GM12864 (cell line): ENCODE measurements at regions not wholly inside any gene's neighbourhood (a gene's known extent, or its start where the extent isn't known, plus 50 kb on each side); places are given as distances from the start of the nearest gene placed in this dataset.

Experiments
- DNase-seq: peaks from one replicate; pipeline ENCODE4 v3.0.0-alpha.2; 2011; ENCODE audit warnings: low read depth
- H3K4me3 ChIP-seq: 2 replicates; pipeline ENCODE4 v1.5.1; 2011; ENCODE audit warnings: mild to moderate bottlenecking, low read depth, low read length, control low read depth
- TF ChIP-seq, protein P1 (sequence below): IDR thresholded peaks from 2 replicates; pipeline ENCODE4 v1.5.1; 2011; ENCODE audit warnings: low read depth, mild to moderate bottlenecking, moderate library complexity, low read length, control low read depth, inconsistent platforms; ENCODE audit errors: missing control alignments

DNA sequence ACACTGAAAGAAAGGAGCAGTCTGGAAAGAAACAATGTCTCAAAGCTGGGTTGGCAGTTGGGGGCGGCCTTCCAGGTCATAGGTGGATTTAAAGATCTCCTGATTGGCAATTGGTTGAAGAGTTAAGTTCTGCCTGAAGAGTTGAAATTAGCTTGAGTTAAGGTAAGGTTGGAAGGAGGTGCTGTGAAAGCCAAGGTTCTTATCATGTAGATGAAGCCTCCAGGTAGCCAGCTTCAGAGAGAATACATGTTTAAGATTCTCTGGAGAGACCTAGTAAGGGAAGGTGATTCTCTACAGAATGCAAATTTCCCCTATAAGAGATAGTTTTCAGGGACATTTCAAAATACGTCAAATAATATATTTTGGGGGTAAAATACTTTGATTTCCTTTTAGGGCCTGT lies 387.1 kb downstream of the TMEM232 start:
- H3K4me3 ChIP-seq: no peak overlapping the region
- TF ChIP-seq, protein P1, sequence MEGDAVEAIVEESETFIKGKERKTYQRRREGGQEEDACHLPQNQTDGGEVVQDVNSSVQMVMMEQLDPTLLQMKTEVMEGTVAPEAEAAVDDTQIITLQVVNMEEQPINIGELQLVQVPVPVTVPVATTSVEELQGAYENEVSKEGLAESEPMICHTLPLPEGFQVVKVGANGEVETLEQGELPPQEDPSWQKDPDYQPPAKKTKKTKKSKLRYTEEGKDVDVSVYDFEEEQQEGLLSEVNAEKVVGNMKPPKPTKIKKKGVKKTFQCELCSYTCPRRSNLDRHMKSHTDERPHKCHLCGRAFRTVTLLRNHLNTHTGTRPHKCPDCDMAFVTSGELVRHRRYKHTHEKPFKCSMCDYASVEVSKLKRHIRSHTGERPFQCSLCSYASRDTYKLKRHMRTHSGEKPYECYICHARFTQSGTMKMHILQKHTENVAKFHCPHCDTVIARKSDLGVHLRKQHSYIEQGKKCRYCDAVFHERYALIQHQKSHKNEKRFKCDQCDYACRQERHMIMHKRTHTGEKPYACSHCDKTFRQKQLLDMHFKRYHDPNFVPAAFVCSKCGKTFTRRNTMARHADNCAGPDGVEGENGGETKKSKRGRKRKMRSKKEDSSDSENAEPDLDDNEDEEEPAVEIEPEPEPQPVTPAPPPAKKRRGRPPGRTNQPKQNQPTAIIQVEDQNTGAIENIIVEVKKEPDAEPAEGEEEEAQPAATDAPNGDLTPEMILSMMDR: no peak
- DNase-seq: no peak

DNA sequence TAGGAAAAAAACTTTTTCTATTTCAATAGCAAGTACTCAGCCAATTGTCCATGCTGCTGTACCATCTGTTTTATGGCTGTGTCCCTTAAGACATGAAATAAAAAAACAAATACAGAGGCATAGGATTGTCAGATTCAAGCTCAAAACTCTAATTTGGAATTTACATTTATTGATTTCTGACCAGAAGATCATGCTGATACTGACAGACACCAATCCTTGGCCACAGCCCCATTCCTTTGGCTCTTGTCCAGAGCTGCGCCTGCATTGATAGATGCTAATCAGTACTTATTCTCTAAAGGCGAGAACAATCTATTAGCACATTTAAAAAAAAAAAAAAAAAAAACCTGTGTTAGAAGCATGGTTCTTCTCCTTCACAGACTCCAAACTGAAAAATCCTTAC lies 384.6 kb downstream of the TMEM232 start:
- no peak overlapping the region for H3K4me3 ChIP-seq
- TF ChIP-seq, protein P1: no peak
- no peak for DNase-seq

DNA sequence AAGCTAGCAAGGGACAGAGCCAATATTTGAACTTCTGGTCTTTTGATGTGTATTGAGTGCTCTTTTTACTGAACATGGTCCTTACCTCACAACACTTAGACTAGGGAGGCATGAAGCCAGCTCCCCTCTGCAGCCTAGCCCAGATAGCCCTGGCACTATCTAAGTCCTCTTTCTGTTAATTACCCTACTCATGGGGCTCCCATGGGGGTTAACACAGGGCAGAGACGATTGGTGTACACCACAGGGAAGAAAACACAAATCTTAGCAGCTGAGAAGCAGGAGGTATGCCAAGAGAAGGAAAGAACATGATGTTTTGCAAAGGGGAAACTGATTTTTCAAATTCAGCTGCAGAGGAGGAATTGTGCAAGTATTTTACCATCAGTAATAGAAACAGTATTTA lies 383.8 kb downstream of the TMEM232 start:
- H3K4me3 ChIP-seq: no peak overlapping the region
- TF ChIP-seq, protein P1: no peak
- no peak for DNase-seq

DNA sequence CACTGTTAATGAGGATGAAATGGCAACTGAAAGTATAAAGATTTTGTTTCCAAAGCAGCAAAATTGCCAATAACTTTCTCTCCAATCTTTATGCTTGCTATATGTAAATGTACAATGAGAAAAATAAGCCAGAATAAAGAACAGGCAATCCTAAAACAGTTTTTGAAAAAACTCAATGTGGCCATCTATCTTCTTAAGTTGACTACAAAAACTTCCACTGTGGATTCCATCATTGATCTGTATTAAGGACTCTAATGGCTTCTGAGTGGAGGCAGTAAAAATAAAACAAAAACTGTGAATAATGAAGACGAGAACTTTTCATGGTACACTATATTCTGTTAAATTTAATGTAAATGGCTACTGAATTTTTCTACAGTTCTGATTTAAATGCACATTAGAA lies 382.9 kb downstream of the TMEM232 start:
- TF ChIP-seq, protein P1: no peak
- H3K4me3 ChIP-seq: no peak overlapping the region
- DNase-seq: no peak

DNA sequence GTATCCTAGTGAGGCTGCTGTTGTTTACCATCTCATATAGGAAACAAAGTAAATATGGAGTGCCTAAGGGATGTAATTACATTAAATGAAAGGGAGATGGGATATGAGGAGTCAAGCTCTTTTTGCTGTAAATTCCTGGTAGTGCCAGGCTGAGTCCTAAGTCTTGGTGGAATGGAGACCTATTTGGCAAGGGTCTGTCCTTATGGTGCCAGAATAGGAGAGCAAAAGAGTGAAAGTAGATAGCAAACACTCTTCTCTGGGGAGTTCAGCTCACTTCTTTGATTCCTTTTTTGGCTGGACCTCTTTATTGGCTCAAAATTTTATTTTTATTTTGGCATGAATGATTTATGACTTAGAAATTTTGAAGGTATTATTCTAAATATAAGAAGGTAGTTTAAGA lies 380.8 kb downstream of the TMEM232 start:
- no peak for DNase-seq
- no peak overlapping the region for H3K4me3 ChIP-seq
- TF ChIP-seq, protein P1: no peak

DNA sequence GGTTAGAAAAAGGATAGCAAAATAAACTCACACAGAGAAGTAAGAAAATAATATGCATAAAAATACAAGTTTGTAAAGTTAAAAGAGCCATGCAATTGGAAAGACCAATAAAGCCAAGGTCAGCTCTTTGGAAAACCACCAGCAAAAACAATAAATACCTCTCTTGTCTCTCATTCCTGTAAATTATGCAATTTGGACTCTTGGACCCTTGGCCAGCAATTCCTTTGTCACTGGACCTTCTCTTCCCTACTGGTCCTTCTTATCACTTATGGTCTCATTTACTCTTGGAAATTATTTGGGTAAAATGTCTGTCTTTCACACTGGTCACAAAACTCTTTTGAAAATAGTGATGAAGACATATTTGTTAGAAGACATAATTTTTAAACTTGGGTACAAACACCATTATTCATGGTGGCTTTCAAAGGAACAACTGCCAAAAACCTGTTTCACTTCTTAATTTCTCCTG lies 379.5 kb downstream of the TMEM232 start:
- no peak overlapping the region for H3K4me3 ChIP-seq
- DNase-seq: no peak
- TF ChIP-seq, protein P1: no peak

DNA sequence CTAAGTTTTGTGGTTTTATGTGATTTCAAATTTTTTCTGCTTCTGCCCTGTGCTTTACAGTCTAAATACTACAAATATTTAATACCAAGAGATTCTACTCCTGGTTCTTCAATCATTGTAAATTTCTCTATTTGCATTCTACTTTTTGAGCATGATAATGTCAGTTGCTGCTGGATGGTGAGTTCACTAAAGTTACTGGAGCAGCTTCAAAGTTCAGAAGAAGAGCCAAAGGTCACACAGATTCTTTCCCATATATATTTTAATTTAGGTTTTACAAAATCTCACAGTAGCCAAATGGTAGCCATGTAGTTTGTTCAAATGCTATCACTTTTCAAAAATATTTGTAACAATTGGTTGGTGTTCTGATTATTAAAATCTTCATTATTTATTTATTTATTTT lies 378.7 kb downstream of the TMEM232 start:
- no peak for DNase-seq
- TF ChIP-seq, protein P1: no peak
- H3K4me3 ChIP-seq: no peak overlapping the region
